ENCODE measurements at regions not wholly inside any gene's neighbourhood (a gene's known extent, or its start where the extent isn't known, plus 50 kb on each side); places are given as distances from the start of the nearest gene placed in this dataset.

- no peak for ATAC-seq (ENCODE audit: poor library complexity)
- intact Hi-C loops (cut with DNase I): no loop called here
- no peak for DNase-seq
These were observed 620.8 kb upstream of the ADGRL3 start for GRCh38 chr4:60579335-60579734.

- DNase-seq: no peak
- no peak for ATAC-seq (ENCODE audit: poor library complexity)
- intact Hi-C loops (cut with DNase I): no loop called here
These were observed 618.1 kb upstream of the ADGRL3 start for GRCh38 chr4:60581919-60582536.

- intact Hi-C loops (cut with DNase I): no loop called here
- ATAC-seq (ENCODE audit: poor library complexity) (no peak), DNase-seq (no peak)
These were observed 611.6 kb upstream of the ADGRL3 start for GRCh38 chr4:60588556-60588955.

GRCh38 chr4:60589425-60589824 lies 610.7 kb upstream of the ADGRL3 start:
- intact Hi-C loops (cut with DNase I): no loop called here
- ATAC-seq (ENCODE audit: poor library complexity) (no peak), DNase-seq (no peak)

- no peak for ATAC-seq (ENCODE audit: poor library complexity)
These were observed 610.0 kb upstream of the ADGRL3 start for GRCh38 chr4:60590116-60590515.

GRCh38 chr4:60605646-60606354 lies 594.3 kb upstream of the ADGRL3 start:
- intact Hi-C loops (cut with DNase I): no loop called here
- no peak for ATAC-seq (ENCODE audit: poor library complexity)
- DNase-seq: no peak

More at GRCh38 chr4:60590116-60590515, 610.0 kb upstream of the ADGRL3 start:
- DNase-seq: no peak
- intact Hi-C loops (cut with DNase I): no loop called here

- no peak for ATAC-seq (ENCODE audit: poor library complexity)
- intact Hi-C loops (cut with DNase I): no loop called here
- DNase-seq: no peak
These were observed 588.2 kb upstream of the ADGRL3 start for GRCh38 chr4:60611762-60612496.

- ATAC-seq (ENCODE audit: poor library complexity) (no peak), DNase-seq (no peak)
- intact Hi-C loops (cut with DNase I): no loop called here
These were observed 582.4 kb upstream of the ADGRL3 start for GRCh38 chr4:60617731-60618130.

- intact Hi-C loops (cut with DNase I): no loop called here
- ATAC-seq (ENCODE audit: poor library complexity): no peak
These were observed 580.4 kb upstream of the ADGRL3 start for GRCh38 chr4:60619531-60620305.

GRCh38 chr4:60637976-60638375 lies 562.1 kb upstream of the ADGRL3 start:
- ATAC-seq (ENCODE audit: poor library complexity): no peak
- no peak for DNase-seq
- intact Hi-C loops (cut with DNase I): no loop called here

More at GRCh38 chr4:60619531-60620305, 580.4 kb upstream of the ADGRL3 start:
- DNase-seq: no peak

GRCh38 chr4:60648774-60649173 lies 551.4 kb upstream of the ADGRL3 start:
- intact Hi-C loops (cut with DNase I): no loop called here
- no peak for ATAC-seq (ENCODE audit: poor library complexity)

GRCh38 chr4:60652933-60653332 lies 547.2 kb upstream of the ADGRL3 start:
- intact Hi-C loops (cut with DNase I): no loop called here
- ATAC-seq (ENCODE audit: poor library complexity): no peak
- no peak for DNase-seq

More at GRCh38 chr4:60648774-60649173, 551.4 kb upstream of the ADGRL3 start:
- DNase-seq: no peak

GRCh38 chr4:60655356-60655755 lies 544.8 kb upstream of the ADGRL3 start:
- no peak for DNase-seq
- intact Hi-C loops (cut with DNase I): no loop called here
- no peak for ATAC-seq (ENCODE audit: poor library complexity)

- intact Hi-C loops (cut with DNase I): no loop called here
- DNase-seq (no peak), ATAC-seq (ENCODE audit: poor library complexity) (no peak)
These were observed 544.0 kb upstream of the ADGRL3 start for GRCh38 chr4:60656171-60656570.

GRCh38 chr4:60657041-60657440 lies 543.1 kb upstream of the ADGRL3 start:
- intact Hi-C loops (cut with DNase I): no loop called here
- ATAC-seq (ENCODE audit: poor library complexity): no peak
- no peak for DNase-seq

- no peak for DNase-seq
- intact Hi-C loops (cut with DNase I): no loop called here
- ATAC-seq (ENCODE audit: poor library complexity): no peak
These were observed 542.3 kb upstream of the ADGRL3 start for GRCh38 chr4:60657807-60658206.

- intact Hi-C loops (cut with DNase I): no loop called here
- DNase-seq (no peak), ATAC-seq (ENCODE audit: poor library complexity) (no peak)
These were observed 536.4 kb upstream of the ADGRL3 start for GRCh38 chr4:60663769-60664168.

GRCh38 chr4:60682901-60683300 lies 517.2 kb upstream of the ADGRL3 start:
- ATAC-seq (ENCODE audit: poor library complexity) (no peak), DNase-seq (no peak)
- intact Hi-C loops (cut with DNase I): no loop called here

GRCh38 chr4:60683357-60683756 lies 516.8 kb upstream of the ADGRL3 start:
- intact Hi-C loops (cut with DNase I): no loop called here
- no peak for DNase-seq
- ATAC-seq (ENCODE audit: poor library complexity): no peak

Data from Right ventricle myocardium superior (tissue), 1 donor.